SJSA1 (cell line): ENCODE measurements at regions not wholly inside any gene's neighbourhood (a gene's known extent, or its start where the extent isn't known, plus 50 kb on each side); places are given as distances from the start of the nearest gene placed in this dataset.
"Not testable (repeated sequence)": the region's sequence is repeated elsewhere in the genome, so short reads cannot be mapped to it uniquely, and the experiment has no call there.

Source experiments
- DNase-seq, 2 experiments: peaks; one replicate each; pipeline ENCODE4 v3.0.0-alpha.2; 2015 to 2020; ENCODE audit warnings: low spot score in 2 of 2, low read depth in 1 of 2
- H3K27ac ChIP-seq: fragments of 250-450 bp; sonication (Bioruptor Pico); 2 replicates; pipeline ENCODE4 v1.5.1; 2020; ENCODE audit warnings: mild to moderate bottlenecking, moderate library complexity
- H3K27me3 ChIP-seq: fragments of 250-450 bp; sonication (Bioruptor Pico); replicated peaks from 2 replicates; pipeline ENCODE4 v1.5.1; 2020; ENCODE audit warnings: mild to moderate bottlenecking, moderate library complexity
- H3K36me3 ChIP-seq: fragments of 250-450 bp; sonication (Bioruptor Pico); 2 replicates; pipeline ENCODE4 v1.5.1; 2020; ENCODE audit warnings: mild to moderate bottlenecking
- H3K4me1 ChIP-seq: fragments of 250-450 bp; sonication (Bioruptor Pico); replicated peaks from 2 replicates; pipeline ENCODE4 v1.6.1; 2021; ENCODE audit warnings: mild to moderate bottlenecking
- H3K4me3 ChIP-seq: fragments of 250-450 bp; sonication (Bioruptor Pico); 2 replicates; pipeline ENCODE4 v1.5.1; 2020; ENCODE audit warnings: mild to moderate bottlenecking
- H3K9me3 ChIP-seq: fragments of 250-450 bp; sonication (Bioruptor Pico); replicated peaks from 2 replicates; pipeline ENCODE4 v1.5.1; 2020; ENCODE audit warnings: mild to moderate bottlenecking

DNA sequence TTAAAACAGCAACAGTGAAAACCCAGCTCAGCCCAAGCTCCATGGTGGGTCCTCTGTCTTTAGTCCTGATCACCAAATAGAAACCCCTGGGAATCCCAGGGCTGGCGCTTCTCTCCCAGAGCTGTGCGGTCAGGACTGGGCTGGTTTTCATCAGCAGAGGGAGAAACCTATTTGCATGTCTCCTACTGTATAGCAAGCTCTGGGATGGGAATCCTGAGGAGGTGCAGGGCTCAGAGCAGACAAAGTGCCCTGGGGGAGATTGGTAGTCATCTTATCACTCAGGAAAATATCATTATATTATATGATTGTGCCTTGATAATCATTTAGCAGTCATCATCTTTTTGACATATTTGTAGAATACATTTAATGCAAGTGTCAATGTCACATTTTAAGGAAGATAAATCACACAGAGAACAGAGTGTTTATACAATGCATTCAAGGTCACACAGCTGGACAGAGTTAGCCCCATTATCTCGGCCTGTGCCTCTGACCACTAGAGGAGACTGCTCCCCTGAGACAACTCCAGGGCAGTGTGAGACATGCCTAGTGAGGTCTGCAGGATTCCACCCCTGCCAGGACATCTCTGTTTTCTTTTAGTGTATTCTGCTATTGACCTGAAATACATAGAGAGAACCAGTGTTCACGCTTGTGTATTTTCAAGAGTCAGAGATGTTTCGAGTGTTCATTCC lies 818.6 kb downstream of the TMEM121 start:
- not testable (repeated sequence) for H3K4me3 ChIP-seq, H3K4me1 ChIP-seq, H3K36me3 ChIP-seq, DNase-seq, H3K9me3 ChIP-seq, H3K27me3 ChIP-seq, H3K27ac ChIP-seq

- Histone ChIP-seq H3K9me3 (no peaks in the 10 kb centered on the region), H3K27ac (no peak overlapping the region), H3K4me1 (no peaks in the 10 kb centered on the region), H3K27me3 (no peaks in the 10 kb centered on the region), H3K4me3 (no peak overlapping the region), H3K36me3 (no peaks in the 10 kb centered on the region)
- no peak for DNase-seq
These were observed 819.7 kb downstream of the TMEM121 start for GRCh38 chr14:106346084-106346483.

- H3K27ac ChIP-seq = no peak overlapping the region
- H3K4me1 ChIP-seq = no peaks in the 10 kb centered on the region
- H3K27me3 ChIP-seq = no peaks in the 10 kb centered on the region
- no peaks in the 10 kb centered on the region for H3K36me3 ChIP-seq
- H3K9me3 ChIP-seq = no peaks in the 10 kb centered on the region
- DNase-seq = no peak
- H3K4me3 ChIP-seq = no peak overlapping the region
These were observed 820.3 kb downstream of the TMEM121 start for GRCh38 chr14:106346534-106347290.

DNA sequence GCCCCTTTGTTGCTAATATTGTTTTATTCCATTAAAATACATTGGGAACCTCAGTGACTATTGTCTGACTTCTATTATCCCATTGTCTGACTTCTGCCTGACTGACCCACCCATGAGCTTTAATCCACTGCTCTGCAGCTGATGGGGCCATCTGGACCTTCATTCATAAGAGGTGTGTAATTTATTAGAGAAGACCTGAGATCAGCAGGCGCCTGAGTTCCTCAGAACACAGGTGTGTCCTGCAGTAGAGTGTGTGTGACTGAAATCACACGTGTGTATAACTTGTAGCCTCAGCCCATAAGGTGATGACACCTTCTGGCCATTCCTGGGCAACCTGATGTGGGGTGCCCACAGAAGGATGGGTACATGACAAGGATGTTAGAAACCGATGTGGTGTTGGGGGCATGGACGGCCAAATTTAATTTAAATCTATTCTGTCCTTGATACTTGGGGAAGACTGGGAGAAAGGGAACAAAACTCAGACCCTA lies 821.0 kb downstream of the TMEM121 start:
- DNase-seq = no peak
- Histone ChIP-seq H3K36me3 (no peaks in the 10 kb centered on the region), H3K9me3 (no peaks in the 10 kb centered on the region)

DNA sequence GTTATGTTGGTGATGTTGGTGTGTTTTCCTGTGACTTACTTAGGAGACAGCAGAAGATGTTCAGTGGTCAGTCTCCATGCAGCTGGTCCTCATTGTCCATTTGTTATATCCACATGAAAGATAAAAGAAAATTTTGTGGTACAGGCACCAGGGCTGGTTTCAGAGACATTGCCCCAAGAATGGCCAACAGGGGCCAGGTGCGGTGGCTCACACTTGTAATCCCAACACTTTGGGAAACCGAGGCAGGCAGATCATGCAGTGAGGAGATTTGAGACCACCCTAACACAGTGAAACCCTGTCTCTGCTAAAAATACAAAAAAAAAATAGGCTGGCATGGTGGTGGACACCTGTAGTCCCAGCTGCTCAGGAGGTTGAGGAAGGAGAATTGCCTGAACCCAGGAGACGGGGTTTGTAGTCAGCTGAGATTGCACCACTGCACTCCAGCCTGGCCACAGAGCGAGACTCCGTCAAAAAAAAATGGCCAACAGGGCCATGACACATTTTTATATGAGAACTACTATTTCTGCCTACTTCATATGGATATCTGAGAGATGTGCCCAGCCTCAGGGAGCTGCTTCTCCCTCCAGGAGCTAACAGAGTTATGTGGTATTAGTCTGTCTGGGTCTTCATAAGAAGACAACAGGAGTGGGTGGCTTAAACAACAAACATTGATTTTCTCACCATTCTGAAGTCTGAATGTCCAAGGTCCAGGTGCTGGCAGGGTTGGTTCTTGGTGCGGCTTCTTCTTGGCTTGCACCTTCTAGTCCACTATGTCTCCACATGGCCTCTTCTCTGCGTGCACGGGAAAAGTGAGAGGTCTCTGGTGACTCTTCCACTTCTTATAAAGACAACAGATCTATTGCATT lies 821.7 kb downstream of the TMEM121 start:
- Histone ChIP-seq H3K27ac (no peak overlapping the region), H3K9me3 (no peaks in the 10 kb centered on the region), H3K36me3 (no peaks in the 10 kb centered on the region), H3K27me3 (no peaks in the 10 kb centered on the region), H3K4me1 (no peaks in the 10 kb centered on the region), H3K4me3 (no peak overlapping the region)
- DNase-seq = no peak

More for the DNA sequence above, 821.0 kb downstream of the TMEM121 start:
- Histone ChIP-seq H3K27ac (no peak overlapping the region), H3K4me1 (no peaks in the 10 kb centered on the region), H3K27me3 (no peaks in the 10 kb centered on the region), H3K4me3 (no peak overlapping the region)

DNA sequence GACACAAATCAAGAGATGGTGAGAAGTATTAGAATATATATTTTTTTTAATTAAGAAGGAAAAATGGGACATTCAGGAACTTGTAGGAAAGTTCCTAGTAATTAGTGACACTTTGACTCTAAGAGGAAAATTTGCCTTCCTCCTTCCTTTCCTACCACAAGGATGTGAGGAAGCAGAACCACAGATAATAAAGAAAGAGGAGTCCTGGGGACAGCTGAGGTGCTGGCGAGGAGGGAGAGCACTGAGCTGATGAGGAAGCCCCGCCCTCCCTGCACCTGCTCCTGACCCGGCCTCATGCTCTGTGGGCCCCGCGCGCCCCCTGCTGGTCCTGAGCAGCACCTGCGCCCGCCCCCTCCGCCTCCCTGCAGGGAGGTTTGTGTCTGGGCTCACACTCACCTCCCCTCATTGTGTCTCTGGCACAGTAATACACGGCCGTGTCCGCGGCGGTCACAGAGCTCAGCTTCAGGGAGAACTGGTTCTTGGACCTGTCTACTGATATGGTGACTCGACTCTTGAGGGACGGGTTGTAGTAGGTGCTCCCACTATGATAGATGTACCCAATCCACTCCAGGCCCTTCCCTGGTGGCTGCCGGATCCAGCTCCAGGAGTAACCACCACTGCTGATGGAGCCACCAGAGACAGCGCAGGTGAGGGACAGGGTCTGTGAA lies 822.6 kb downstream of the TMEM121 start:
- H3K27ac ChIP-seq, H3K4me3 ChIP-seq, DNase-seq, H3K4me1 ChIP-seq, H3K9me3 ChIP-seq, H3K27me3 ChIP-seq, H3K36me3 ChIP-seq: not testable (repeated sequence)

- not testable (repeated sequence) for H3K9me3 ChIP-seq, DNase-seq, H3K27ac ChIP-seq, H3K4me1 ChIP-seq, H3K4me3 ChIP-seq, H3K27me3 ChIP-seq, H3K36me3 ChIP-seq
These were observed 823.5 kb downstream of the TMEM121 start for GRCh38 chr14:106349678-106350457.

- H3K4me1 ChIP-seq, H3K27ac ChIP-seq, H3K9me3 ChIP-seq, H3K36me3 ChIP-seq, H3K4me3 ChIP-seq, DNase-seq, H3K27me3 ChIP-seq: not testable (repeated sequence)
These were observed 828.8 kb downstream of the TMEM121 start for GRCh38 chr14:106355007-106355791.

DNA sequence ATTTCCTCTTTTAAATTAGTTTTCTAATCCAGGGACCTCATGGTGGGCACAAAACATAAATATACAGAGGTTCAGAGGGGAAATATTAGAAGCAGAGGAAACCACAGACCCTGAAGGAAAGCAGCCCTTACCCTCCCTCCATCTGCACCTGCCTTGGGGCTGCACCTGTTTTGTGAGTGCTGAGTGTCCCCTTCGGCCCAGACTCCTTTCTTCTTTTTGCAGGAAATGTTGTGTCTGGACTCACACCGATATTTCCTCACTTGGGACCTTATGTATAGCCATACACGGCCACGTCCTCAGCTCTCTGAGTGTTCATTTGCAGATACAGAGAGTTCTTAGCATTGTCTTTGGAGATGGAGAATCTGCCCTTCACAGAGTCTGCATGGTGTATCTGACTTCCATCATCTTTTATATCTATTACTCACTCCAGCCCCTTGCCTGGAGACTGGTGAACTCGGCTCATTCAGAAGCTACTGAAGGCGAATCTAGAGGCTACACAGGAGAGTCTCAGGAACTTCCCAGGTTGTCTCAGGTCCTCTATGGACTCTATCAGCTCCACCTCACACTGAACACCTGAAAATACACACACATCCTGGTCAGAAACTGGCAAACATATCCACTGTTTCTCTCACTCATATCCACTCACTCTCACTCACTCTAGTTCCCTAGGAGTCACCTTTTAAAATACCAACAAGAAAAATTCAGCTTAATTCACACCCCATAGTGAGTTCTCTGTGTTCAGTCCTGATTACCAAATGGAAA lies 829.7 kb downstream of the TMEM121 start:
- not testable (repeated sequence) for H3K4me3 ChIP-seq, H3K27ac ChIP-seq, H3K9me3 ChIP-seq, DNase-seq, H3K4me1 ChIP-seq, H3K27me3 ChIP-seq, H3K36me3 ChIP-seq

- H3K4me1 ChIP-seq, H3K27me3 ChIP-seq, H3K4me3 ChIP-seq, H3K27ac ChIP-seq, DNase-seq, H3K9me3 ChIP-seq, H3K36me3 ChIP-seq: not testable (repeated sequence)
These were observed 830.2 kb downstream of the TMEM121 start for GRCh38 chr14:106356643-106356930.

DNA sequence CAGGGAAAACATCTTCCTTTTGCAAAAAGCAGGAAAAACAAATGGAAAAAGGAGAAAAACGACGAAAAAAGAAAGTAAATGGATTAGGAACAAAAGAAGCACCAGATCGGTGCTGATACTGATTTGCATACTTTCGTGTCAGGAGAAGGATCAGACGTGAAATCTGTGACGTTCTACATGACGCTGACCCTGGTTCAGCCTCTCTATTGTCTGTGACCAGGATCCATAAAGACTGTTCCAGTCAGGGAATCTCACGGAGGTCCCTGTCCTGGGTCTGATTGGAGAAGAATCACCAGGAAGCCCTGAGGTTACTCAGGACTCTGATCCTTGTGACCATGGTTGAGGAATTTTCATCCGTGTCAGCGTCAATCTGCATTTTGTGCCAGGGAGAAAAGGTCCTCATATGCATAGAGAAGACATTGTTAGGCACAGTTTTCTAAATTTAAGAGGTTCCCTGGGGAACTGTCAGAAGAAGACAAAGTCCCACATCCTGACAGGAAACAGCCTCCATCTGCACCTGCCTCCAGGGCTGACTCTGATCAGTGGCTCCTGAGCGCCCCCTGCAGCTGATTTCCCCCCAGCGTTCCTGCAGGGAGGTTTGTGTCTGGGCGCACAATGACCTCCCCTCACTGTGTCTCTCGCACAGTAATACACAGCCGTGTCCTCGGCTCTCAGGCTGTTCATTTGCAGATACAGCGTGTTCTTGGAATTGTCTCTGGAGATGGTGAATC lies 832.9 kb downstream of the TMEM121 start:
- not testable (repeated sequence) for H3K4me3 ChIP-seq, H3K4me1 ChIP-seq, H3K27me3 ChIP-seq, H3K27ac ChIP-seq, DNase-seq, H3K9me3 ChIP-seq, H3K36me3 ChIP-seq
